ENCODE measurements at regions not wholly inside any gene's neighbourhood (a gene's known extent, or its start where the extent isn't known, plus 50 kb on each side); places are given as distances from the start of the nearest gene placed in this dataset.

GRCh38 chr6:168838037-168838399 lies 397.0 kb downstream of the SMOC2 start:
- H3K27ac ChIP-seq = no peak overlapping the region
- H3K27me3 ChIP-seq = no peaks in the 10 kb centered on the region
- H3K4me3 ChIP-seq = no peak overlapping the region
- H3K36me3 ChIP-seq = no peaks in the 10 kb centered on the region
- DNase-seq (ENCODE audit: low spot score in 2 of 2) = no peak
- TF ChIP-seq POLR2A (IDR thresholded peaks at IDR 0.05) (no peak), EP300 (IDR thresholded peaks at IDR 0.05) (no peak), CTCF (IDR thresholded peaks at IDR 0.05) (no peak)
- H3K4me1 ChIP-seq = no peaks in the 10 kb centered on the region
- WGBS, 2 donors = 72 to 75% methylated on average over 15 of the region's 15 CpGs
- no peaks in the 10 kb centered on the region for H3K9me3 ChIP-seq

- 63 to 68% methylated on average over 15 of the region's 15 CpGs for WGBS, 2 donors
- Histone ChIP-seq H3K27ac (no peak overlapping the region), H3K9me3 (no peaks in the 10 kb centered on the region), H3K4me3 (no peak overlapping the region), H3K27me3 (no peaks in the 10 kb centered on the region), H3K4me1 (no peaks in the 10 kb centered on the region), H3K36me3 (no peaks in the 10 kb centered on the region)
- TF ChIP-seq CTCF (IDR thresholded peaks at IDR 0.05) = no peak
- no peak for TF ChIP-seq EP300 (IDR thresholded peaks at IDR 0.05)
- TF ChIP-seq POLR2A (IDR thresholded peaks at IDR 0.05) = no peak
- no peak for DNase-seq (ENCODE audit: low spot score in 2 of 2)
These were observed 396.5 kb downstream of the SMOC2 start for GRCh38 chr6:168837254-168838036.

- TF ChIP-seq POLR2A (IDR thresholded peaks at IDR 0.05) (no peak), EP300 (IDR thresholded peaks at IDR 0.05) (no peak), CTCF (IDR thresholded peaks at IDR 0.05) (no peak)
- Histone ChIP-seq H3K9me3 (no peaks in the 10 kb centered on the region), H3K4me3 (no peak overlapping the region), H3K4me1 (no peaks in the 10 kb centered on the region), H3K27ac (no peak overlapping the region), H3K27me3 (no peaks in the 10 kb centered on the region), H3K36me3 (no peaks in the 10 kb centered on the region)
- WGBS, 2 donors = 91 to 93% methylated on average over 9 of the region's 9 CpGs
- no peak for DNase-seq (ENCODE audit: low spot score in 2 of 2)
These were observed 395.0 kb downstream of the SMOC2 start for GRCh38 chr6:168835991-168836390.

- no peak overlapping the region for H3K4me3 ChIP-seq
- H3K27me3 ChIP-seq = no peaks in the 10 kb centered on the region
- H3K27ac ChIP-seq = no peak overlapping the region
- no peak for DNase-seq (ENCODE audit: low spot score in 2 of 2)
- TF ChIP-seq POLR2A (IDR thresholded peaks at IDR 0.05) (no peak), CTCF (IDR thresholded peaks at IDR 0.05) (no peak), EP300 (IDR thresholded peaks at IDR 0.05) (no peak)
- H3K9me3 ChIP-seq = no peaks in the 10 kb centered on the region
- 65 to 67% methylated on average over 5 of the region's 5 CpGs for WGBS, 2 donors
- no peaks in the 10 kb centered on the region for H3K36me3 ChIP-seq
- H3K4me1 ChIP-seq = no peaks in the 10 kb centered on the region
These were observed 393.8 kb downstream of the SMOC2 start for GRCh38 chr6:168834801-168835200.

GRCh38 chr6:168834042-168834587 lies 393.1 kb downstream of the SMOC2 start:
- DNase-seq (ENCODE audit: low spot score in 2 of 2) = no peak
- TF ChIP-seq POLR2A (IDR thresholded peaks at IDR 0.05) = no peak
- TF ChIP-seq EP300 (IDR thresholded peaks at IDR 0.05) = no peak
- no peak for TF ChIP-seq CTCF (IDR thresholded peaks at IDR 0.05)
- no peaks in the 10 kb centered on the region for H3K27me3 ChIP-seq
- no peak overlapping the region for H3K27ac ChIP-seq
- H3K9me3 ChIP-seq = no peaks in the 10 kb centered on the region
- 48 to 50% methylated on average over 11 of the region's 11 CpGs for WGBS, 2 donors
- no peaks in the 10 kb centered on the region for H3K36me3 ChIP-seq
- no peaks in the 10 kb centered on the region for H3K4me1 ChIP-seq
- no peak overlapping the region for H3K4me3 ChIP-seq

All from tibial nerve (tissue), 4 donors.